ENCODE measurements at regions not wholly inside any gene's neighbourhood (a gene's known extent, or its start where the extent isn't known, plus 50 kb on each side); places are given as distances from the start of the nearest gene placed in this dataset.

DNA sequence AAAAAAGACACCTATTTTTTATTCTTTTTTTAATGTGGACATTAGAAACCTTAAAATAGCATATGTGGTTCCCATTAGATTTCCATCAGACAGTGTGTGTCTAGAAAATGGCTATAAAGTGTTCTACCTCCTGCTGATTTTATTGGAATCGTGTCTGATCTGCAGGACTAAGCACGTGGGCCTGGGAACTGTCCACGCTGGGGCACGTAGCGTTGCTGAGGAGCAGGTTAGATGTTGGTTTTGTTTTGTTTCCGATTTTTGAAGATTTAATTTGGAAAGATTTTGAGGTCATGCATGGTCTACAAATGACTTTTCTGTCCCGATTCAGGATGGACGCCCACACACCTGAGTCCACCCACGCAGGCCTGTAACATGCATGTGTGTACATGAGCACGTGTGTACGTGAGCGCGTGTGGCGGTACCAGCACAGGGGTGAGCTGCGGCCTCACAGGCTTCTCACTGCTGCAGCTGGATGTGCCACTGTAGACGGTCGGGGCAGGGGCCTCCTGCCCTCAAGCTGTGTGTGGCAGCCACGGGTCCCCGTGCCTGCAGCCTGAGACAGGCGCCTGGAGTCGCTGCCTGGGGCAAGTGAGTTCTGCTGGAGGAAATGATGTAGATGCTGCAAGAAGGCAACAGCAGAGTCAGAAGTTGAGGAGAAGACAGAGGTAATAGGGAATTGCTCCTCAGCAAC lies 99.7 kb upstream of the CTDP1 start:
- no peak for DNase-seq (ENCODE audit: low read depth)
- H3K4me3 ChIP-seq (ENCODE audit: low read depth, low read length), result no peak overlapping the region
- TF ChIP-seq, protein P1, sequence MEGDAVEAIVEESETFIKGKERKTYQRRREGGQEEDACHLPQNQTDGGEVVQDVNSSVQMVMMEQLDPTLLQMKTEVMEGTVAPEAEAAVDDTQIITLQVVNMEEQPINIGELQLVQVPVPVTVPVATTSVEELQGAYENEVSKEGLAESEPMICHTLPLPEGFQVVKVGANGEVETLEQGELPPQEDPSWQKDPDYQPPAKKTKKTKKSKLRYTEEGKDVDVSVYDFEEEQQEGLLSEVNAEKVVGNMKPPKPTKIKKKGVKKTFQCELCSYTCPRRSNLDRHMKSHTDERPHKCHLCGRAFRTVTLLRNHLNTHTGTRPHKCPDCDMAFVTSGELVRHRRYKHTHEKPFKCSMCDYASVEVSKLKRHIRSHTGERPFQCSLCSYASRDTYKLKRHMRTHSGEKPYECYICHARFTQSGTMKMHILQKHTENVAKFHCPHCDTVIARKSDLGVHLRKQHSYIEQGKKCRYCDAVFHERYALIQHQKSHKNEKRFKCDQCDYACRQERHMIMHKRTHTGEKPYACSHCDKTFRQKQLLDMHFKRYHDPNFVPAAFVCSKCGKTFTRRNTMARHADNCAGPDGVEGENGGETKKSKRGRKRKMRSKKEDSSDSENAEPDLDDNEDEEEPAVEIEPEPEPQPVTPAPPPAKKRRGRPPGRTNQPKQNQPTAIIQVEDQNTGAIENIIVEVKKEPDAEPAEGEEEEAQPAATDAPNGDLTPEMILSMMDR (conservative IDR thresholded peaks at IDR 0.05; ENCODE audit: low read depth, low read length), result no peak

DNA sequence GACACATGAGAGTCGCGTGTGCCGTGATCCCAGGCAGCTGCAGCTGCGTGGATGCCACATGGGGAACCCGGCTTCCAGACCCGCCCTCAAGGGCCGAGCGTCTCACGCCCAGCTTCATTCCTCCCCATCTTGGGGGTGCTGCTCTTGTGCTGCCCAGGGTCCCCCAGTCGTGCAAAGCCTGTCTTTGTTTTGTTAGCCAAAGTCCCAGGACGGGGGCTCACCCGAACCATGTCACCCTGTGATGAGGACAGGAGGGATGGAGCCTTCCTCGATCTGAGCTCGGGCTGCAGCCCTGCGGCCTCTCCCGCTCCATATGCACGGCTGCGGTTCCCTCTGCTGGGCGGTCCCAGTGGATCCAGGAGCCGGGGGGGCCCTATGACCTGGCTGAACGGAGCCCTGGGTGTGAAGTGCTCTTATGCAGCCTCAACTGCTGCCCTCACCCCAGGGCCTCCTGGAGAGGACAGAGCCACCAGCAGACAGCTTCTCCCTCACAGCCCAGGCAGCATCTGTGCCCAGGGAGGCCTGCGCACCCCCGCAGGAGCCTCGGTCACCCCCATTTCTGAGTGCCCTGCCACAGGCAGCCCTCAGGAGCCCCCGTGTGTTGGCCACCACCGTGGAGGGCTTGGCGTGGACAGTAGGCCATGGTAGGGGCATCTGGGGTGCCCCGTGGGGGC lies 99.0 kb upstream of the CTDP1 start:
- TF ChIP-seq, protein P1 (conservative IDR thresholded peaks at IDR 0.05; ENCODE audit: low read depth, low read length), result no peak
- H3K4me3 ChIP-seq (ENCODE audit: low read depth, low read length), result no peak overlapping the region
- DNase-seq (ENCODE audit: low read depth), result no peak

DNA sequence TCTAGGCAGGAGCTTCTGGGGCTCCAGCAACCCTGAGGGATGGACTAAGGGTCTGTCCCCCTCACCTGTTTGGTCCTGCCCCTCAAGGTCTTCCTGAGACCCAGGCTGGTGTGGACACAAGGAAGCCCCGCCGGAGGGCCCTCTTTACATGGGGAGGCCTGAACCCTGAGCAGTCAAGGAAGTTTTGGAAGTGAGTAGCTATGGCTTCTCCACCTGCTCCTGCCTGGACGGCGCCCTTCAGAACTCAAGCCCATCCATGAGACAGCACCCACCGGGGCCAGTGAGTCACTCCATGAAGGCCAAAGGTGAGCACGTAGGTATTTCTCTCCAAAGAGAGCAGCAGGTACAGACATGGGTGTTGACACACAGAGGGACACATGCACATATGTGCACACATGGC lies 98.2 kb upstream of the CTDP1 start:
- TF ChIP-seq, protein P1 (conservative IDR thresholded peaks at IDR 0.05; ENCODE audit: low read depth, low read length), result no peak
- no peak overlapping the region for H3K4me3 ChIP-seq (ENCODE audit: low read depth, low read length)
- no peak for DNase-seq (ENCODE audit: low read depth)

DNA sequence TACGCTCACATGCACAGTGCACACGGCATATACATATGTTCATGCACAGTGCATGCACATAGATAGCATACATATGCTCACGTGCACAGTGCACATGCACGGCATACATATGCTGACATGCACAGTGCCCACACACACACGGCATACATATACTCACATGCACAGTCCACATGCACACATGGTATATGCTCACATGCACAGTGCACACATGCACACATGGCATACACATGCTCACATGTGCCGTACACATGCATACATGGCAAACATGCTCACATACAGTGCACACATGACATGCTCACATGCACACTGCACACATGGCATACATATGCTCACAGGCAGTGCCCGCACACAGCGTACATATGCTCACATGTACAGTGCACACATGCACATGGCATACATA lies 97.7 kb upstream of the CTDP1 start:
- H3K4me3 ChIP-seq (ENCODE audit: low read depth, low read length), result no peak overlapping the region
- DNase-seq (ENCODE audit: low read depth), result no peak
- TF ChIP-seq, protein P1 (conservative IDR thresholded peaks at IDR 0.05; ENCODE audit: low read depth, low read length), result no peak

- no peak overlapping the region for H3K4me3 ChIP-seq (ENCODE audit: low read depth, low read length)
- DNase-seq (ENCODE audit: low read depth), result no peak
Measured at GRCh38 chr18:79582978-79583377, 96.6 kb upstream of the CTDP1 start.

DNA sequence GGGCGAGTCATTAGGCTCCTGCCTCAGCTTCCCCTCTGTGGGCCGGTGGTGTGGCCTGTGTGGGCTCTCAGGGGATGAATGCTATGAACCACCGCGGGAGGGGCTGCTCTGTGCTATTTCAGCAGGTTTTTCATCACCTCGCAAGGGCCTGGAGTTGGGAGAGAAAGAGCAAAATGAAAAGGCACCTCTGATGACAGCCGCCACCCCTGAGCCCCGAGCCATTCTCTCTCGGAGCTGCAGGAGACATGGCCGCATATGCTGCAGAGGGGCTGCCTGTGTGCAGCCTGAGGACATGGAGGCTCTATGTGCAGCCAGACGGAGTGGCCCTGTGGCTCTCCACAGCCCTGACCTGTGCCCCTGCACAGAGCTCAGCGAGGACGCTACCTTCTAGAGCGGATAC lies 96.2 kb upstream of the CTDP1 start:
- H3K4me3 ChIP-seq (ENCODE audit: low read depth, low read length), result no peak overlapping the region
- no peak for DNase-seq (ENCODE audit: low read depth)
- TF ChIP-seq, protein P1 (conservative IDR thresholded peaks at IDR 0.05; ENCODE audit: low read depth, low read length), result no peak

More at GRCh38 chr18:79582978-79583377, 96.6 kb upstream of the CTDP1 start:
- TF ChIP-seq, protein P1 (conservative IDR thresholded peaks at IDR 0.05; ENCODE audit: low read depth, low read length), result no peak

GRCh38 chr18:79583984-79584401 lies 95.6 kb upstream of the CTDP1 start:
- TF ChIP-seq, protein P1 (conservative IDR thresholded peaks at IDR 0.05; ENCODE audit: low read depth, low read length), result no peak
- H3K4me3 ChIP-seq (ENCODE audit: low read depth, low read length), result no peak overlapping the region
- no peak for DNase-seq (ENCODE audit: low read depth)
